MG63 (cell line): ENCODE measurements at regions not wholly inside any gene's neighbourhood (a gene's known extent, or its start where the extent isn't known, plus 50 kb on each side); places are given as distances from the start of the nearest gene placed in this dataset.
"Not testable (repeated sequence)": the region's sequence is repeated elsewhere in the genome, so short reads cannot be mapped to it uniquely, and the experiment has no call there.

ENCODE experiments used
- DNase-seq: peaks from one replicate; pipeline ENCODE4 v3.0.0-alpha.2; 2020
- H3K27me3 ChIP-seq: fragments of 250-450 bp; sonication (Bioruptor Pico); 2 replicates; pipeline ENCODE4 v1.5.1; 2020; ENCODE audit warnings: mild to moderate bottlenecking, moderate library complexity
- H3K36me3 ChIP-seq: fragments of 250-450 bp; sonication (Bioruptor Pico); 2 replicates; pipeline ENCODE4 v1.5.1; 2020; ENCODE audit warnings: mild to moderate bottlenecking, moderate library complexity
- H3K4me3 ChIP-seq: fragments of 250-450 bp; sonication (Bioruptor Pico); 2 replicates; pipeline ENCODE4 v1.5.1; 2020; ENCODE audit warnings: mild to moderate bottlenecking, moderate library complexity
- H3K9me3 ChIP-seq: fragments of 250-450 bp; sonication (Bioruptor Pico); 2 replicates; pipeline ENCODE4 v1.5.1; 2020; ENCODE audit warnings: mild to moderate bottlenecking, moderate library complexity

DNA sequence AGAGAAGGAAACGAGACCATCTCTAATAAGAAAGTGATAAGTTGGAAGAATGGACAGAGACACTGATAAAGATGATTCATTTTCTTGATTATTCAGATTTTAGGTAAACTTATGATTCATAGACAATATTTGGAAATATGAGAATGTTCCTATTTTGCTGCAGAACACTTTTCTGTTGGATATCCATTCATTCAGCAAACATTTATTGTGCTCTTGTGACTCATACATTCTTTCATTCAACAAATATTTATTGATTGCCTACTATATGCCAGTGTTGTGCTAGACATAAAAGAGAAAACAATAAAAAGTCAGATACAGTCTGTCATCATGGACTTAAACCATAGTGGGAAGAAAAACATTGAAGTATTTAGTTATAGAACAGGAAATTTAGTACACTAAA, 1232.0 kb downstream of the STIM2 start:
- DNase-seq = no peak
- Histone ChIP-seq H3K36me3 (no peaks in the 10 kb centered on the region), H3K27me3 (no peaks in the 10 kb centered on the region), H3K9me3 (no peaks in the 10 kb centered on the region), H3K4me3 (no peak overlapping the region)

DNA sequence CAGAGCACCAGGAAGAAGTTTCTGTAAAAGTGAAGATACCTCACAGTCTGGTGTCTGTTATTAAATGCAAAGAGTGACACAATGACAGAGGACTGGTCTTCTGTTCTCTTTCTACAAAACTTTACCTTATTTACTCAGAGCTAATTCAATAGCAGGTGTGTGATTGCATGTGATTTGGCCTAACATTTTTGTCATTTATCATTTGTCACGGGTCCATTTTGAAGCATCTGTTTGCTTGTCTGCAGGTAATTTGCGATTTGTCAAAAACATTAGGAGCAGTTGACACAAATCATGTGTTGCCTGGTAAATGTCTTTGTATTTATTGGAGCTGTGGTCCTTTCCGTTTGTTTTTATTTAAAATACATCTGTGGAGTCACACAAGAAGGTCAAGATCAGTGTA, 1232.4 kb downstream of the STIM2 start:
- H3K36me3 ChIP-seq = no peaks in the 10 kb centered on the region
- no peaks in the 10 kb centered on the region for H3K9me3 ChIP-seq
- H3K4me3 ChIP-seq = no peak overlapping the region
- no peaks in the 10 kb centered on the region for H3K27me3 ChIP-seq
- DNase-seq = no peak

- no peak for DNase-seq
- no peaks in the 10 kb centered on the region for H3K9me3 ChIP-seq
- no peak overlapping the region for H3K4me3 ChIP-seq
- no peaks in the 10 kb centered on the region for H3K27me3 ChIP-seq
- H3K36me3 ChIP-seq = no peaks in the 10 kb centered on the region
Observed at GRCh38 chr4:28101583-28101982, 1240.9 kb downstream of the STIM2 start.

DNA sequence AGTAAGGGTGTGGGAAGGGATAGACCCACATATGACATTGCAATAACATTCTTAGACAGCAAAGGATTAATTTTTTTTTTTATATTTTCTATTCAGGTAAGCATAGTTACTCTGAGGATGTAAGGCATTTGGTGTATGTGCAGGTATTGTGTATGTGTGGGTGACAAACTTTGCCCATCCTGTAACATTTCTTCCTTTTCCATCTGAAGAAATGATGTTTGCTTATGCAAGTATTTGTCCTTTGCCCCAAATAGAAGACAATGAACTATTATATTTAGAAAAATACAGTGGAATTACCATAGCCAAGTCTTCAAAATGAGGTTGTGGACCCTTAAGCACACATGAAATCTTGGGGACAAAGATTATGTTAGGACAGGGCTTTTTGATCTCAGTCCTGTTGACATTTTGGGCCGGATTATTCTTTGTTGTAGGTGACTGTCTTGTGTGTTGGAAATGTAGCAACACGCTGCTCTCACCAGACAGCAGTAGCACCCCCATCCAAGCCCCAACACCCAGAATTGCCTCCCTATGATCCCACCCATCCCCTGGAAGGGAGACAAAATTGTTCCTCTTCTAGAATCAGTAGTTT, 1244.7 kb downstream of the STIM2 start:
- Histone ChIP-seq H3K4me3 (no peak overlapping the region), H3K36me3 (no peaks in the 10 kb centered on the region), H3K27me3 (no peaks in the 10 kb centered on the region), H3K9me3 (no peaks in the 10 kb centered on the region)
- no peak for DNase-seq

GRCh38 chr4:28106155-28106554, 1245.5 kb downstream of the STIM2 start:
- no peaks in the 10 kb centered on the region for H3K9me3 ChIP-seq
- no peaks in the 10 kb centered on the region for H3K27me3 ChIP-seq
- DNase-seq = no peak
- no peaks in the 10 kb centered on the region for H3K36me3 ChIP-seq
- H3K4me3 ChIP-seq = no peak overlapping the region

DNA sequence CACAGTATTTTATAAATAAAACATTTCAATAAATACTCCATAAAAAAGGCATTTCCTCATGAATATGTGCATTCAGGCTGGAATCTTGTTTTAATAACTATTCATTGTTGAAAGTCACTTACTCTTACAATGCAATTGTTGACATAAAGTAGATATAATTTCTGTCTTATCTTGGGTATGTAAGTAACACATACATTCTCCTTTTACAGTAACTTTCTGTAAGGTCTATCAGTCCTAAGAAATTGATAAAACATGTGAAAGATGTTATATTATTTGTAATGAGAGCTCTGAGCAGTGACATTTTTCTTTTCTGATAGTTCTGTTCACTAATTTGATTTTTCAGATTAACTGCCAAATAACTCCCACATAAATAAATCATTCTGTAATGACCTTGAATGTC, 1249.2 kb downstream of the STIM2 start:
- DNase-seq = no peak
- no peaks in the 10 kb centered on the region for H3K36me3 ChIP-seq
- H3K27me3 ChIP-seq = no peaks in the 10 kb centered on the region
- H3K9me3 ChIP-seq = no peaks in the 10 kb centered on the region
- no peak overlapping the region for H3K4me3 ChIP-seq

DNA sequence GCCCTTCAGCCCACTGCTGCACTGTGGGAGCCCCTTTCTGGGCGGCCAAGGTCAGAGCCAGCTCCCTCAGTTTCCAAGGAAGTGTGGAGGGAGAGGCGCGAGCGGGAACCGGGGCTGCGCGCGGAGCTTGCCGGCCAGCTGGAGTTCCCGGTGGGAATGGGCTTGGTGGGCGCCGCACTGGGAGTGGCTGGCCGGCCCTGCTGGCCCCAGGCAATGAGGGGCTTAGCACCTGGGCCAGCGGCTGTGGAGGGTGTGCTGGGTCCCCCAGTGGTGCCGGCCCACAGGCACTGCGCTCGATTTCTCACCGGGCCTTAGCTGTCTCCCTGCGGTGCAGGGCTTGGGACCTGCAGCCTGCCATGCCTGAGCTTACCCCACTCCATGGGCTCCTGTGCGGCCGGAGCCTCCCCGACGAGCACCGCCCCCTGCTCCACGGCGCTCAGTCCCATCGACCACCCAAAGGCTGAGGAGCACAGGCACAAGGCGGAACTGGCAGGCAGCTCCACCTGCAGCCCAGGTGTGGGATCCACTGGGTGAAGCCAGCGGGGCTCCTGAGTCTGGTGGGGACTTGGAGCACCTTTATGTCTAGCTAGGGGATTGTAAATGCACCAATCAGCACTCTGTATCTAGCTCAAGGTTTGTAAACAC, 1252.2 kb downstream of the STIM2 start:
- H3K4me3 ChIP-seq, DNase-seq, H3K9me3 ChIP-seq, H3K36me3 ChIP-seq, H3K27me3 ChIP-seq: not testable (repeated sequence)

GRCh38 chr4:28113586-28113985, 1252.9 kb downstream of the STIM2 start:
- DNase-seq, H3K27me3 ChIP-seq, H3K4me3 ChIP-seq, H3K36me3 ChIP-seq, H3K9me3 ChIP-seq: not testable (repeated sequence)

DNA sequence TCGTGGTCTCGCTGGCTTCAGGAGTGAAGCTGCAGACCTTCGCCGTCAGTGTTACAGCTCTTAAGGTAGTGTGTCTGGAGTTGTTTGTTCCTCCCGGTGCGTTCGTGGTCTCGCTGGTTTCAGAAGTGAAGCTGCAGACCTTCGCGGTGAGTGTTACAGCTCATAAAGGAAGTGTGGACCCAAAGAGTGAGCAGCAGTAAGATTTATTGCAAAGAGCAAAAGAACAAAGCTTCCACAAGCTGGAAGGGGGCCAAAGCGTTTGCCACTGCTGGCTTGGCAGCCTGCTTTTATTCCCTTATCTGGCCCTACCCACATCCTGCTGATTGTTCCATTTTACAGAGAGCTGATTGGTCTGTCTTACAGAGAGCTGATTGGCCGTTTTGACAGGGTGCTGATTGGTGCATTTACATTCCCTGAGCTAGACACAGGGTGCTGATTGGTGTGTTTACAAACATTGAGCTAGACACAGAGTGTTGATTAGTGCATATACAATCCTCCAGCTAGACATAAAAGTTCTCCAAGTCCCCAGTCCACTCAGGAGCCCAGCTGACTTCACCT, 1256.0 kb downstream of the STIM2 start:
- H3K4me3 ChIP-seq, DNase-seq, H3K9me3 ChIP-seq, H3K27me3 ChIP-seq, H3K36me3 ChIP-seq: not testable (repeated sequence)

DNA sequence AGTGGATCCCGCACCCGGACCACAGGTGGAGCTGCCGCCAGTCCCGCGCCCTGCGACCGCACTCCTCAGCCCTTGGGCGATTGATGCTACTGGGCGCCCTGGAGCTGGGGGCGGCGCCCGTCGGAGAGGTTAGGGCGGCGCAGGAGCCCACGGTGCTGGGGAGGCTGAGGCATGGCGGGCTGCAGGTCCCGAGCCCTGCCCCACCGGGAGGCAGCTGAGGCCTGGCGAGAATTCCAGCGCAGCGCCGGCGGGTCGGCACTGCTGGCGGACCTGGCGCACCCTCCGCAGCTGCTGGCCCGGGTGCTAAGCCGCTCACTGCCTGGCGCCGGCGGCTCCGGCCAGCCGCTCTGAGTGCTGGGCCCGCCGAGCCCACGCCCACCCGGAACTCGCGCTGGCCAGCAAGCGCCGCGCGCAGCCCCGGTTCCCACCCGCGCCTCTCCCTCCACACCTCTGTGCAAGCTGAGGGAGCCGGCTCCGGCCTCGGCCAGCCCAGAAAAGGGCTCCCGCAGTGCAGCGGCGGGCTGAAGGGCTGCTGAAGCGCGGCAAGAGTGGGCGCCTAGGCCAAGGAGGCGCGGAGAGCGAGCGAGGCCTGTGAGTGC, 1256.5 kb downstream of the STIM2 start:
- H3K27me3 ChIP-seq = no peaks in the 10 kb centered on the region
- H3K9me3 ChIP-seq = no peaks in the 10 kb centered on the region
- no peak overlapping the region for H3K4me3 ChIP-seq
- no peak for DNase-seq
- H3K36me3 ChIP-seq = no peaks in the 10 kb centered on the region

DNA sequence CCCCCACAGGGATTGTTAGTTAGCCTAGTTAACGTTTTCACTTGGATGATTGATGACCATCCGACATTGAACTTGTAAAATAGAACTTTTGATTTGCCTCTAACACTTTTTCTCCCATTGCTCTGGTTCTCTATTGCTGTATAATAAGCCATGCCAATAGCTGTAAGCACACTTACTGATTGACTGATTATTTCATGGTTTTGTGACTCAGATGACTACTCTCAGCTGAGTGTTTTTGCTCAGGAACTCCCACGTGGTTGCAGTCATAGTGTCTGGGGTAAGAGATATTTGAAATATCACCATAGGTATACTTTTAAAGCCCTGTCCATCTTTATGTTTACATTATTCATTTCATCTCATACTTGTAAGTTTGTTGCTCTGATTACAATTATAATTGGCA, 1285.5 kb downstream of the STIM2 start:
- Histone ChIP-seq H3K9me3 (no peaks in the 10 kb centered on the region), H3K4me3 (no peak overlapping the region), H3K36me3 (no peaks in the 10 kb centered on the region), H3K27me3 (no peaks in the 10 kb centered on the region)
- DNase-seq = no peak

DNA sequence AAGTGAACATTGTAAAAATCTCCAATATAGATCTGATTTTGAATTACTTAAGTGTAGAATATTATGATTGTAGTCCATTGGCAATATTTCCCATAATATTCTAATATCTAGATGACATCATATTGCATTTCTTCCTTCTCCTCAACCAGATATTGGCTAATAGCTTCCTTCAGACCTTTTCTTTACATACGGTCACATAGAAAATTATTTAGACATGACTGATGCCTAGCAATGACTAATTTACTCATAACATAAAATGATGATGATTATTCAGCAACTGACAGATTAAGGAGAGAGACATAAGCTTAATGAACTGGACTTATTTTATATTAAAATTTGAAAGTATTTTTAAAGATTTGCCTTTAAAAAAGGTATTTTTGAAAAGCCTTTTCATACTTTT, 1287.6 kb downstream of the STIM2 start:
- Histone ChIP-seq H3K9me3 (no peaks in the 10 kb centered on the region), H3K36me3 (no peaks in the 10 kb centered on the region), H3K4me3 (no peak overlapping the region), H3K27me3 (no peaks in the 10 kb centered on the region)
- no peak for DNase-seq

DNA sequence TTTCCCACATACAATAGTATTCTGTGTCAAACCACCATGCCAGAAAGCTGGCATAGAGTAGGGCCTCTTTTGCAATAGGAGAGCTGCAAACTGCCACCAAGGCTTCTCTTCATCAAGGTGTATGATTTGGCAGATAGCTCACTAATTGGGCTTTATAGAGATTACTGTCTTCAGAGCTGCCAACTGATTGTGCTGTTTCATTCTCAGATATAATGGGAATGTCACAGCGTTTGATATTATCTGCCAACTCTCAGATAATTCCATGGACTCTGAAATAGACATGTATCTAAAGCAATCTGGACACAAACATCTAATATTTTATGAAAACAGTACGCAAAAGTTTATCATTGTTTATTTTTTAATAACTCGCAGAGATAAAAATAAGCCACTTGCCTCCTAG, 1289.1 kb downstream of the STIM2 start:
- Histone ChIP-seq H3K9me3 (no peaks in the 10 kb centered on the region), H3K27me3 (no peaks in the 10 kb centered on the region), H3K4me3 (no peak overlapping the region), H3K36me3 (no peaks in the 10 kb centered on the region)
- DNase-seq = no peak

- no peak for DNase-seq
- no peaks in the 10 kb centered on the region for H3K27me3 ChIP-seq
Observed at GRCh38 chr4:28151314-28151713, 1290.7 kb downstream of the STIM2 start.

GRCh38 chr4:28167411-28167810, 1306.8 kb downstream of the STIM2 start:
- DNase-seq = no peak
- Histone ChIP-seq H3K27me3 (no peaks in the 10 kb centered on the region), H3K4me3 (no peak overlapping the region), H3K36me3 (no peaks in the 10 kb centered on the region), H3K9me3 (no peaks in the 10 kb centered on the region)

More at GRCh38 chr4:28151314-28151713, 1290.7 kb downstream of the STIM2 start:
- Histone ChIP-seq H3K4me3 (no peak overlapping the region), H3K36me3 (no peaks in the 10 kb centered on the region), H3K9me3 (no peaks in the 10 kb centered on the region)

DNA sequence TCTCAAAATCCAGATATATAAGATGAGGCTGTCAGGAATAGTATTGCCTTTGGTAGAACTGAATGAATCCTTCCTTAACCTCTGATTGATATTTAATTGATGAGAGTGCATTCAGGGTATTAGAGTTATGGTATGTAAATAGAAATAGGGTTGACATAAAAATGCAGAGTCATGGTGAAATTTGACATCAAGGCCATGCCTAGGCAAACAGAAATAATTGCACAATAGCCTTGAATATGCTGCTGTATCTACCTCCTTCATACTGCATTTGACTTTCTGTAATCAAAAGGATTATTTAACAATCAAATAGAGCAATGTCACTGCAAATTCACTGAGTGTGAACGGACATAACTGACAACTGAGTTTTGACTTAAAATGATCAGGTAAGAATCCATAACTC, 1316.3 kb downstream of the STIM2 start:
- no peak overlapping the region for H3K4me3 ChIP-seq
- H3K9me3 ChIP-seq = no peaks in the 10 kb centered on the region
- no peaks in the 10 kb centered on the region for H3K27me3 ChIP-seq
- DNase-seq = no peak
- no peaks in the 10 kb centered on the region for H3K36me3 ChIP-seq

- Histone ChIP-seq H3K36me3 (no peaks in the 10 kb centered on the region), H3K4me3 (no peak overlapping the region), H3K27me3 (no peaks in the 10 kb centered on the region), H3K9me3 (no peaks in the 10 kb centered on the region)
- no peak for DNase-seq
Observed at GRCh38 chr4:28177641-28178040, 1317.0 kb downstream of the STIM2 start.

- no peaks in the 10 kb centered on the region for H3K36me3 ChIP-seq
Observed at GRCh38 chr4:28179126-28179525, 1318.5 kb downstream of the STIM2 start.

More at GRCh38 chr4:28179126-28179525, 1318.5 kb downstream of the STIM2 start:
- no peak overlapping the region for H3K4me3 ChIP-seq
- no peaks in the 10 kb centered on the region for H3K9me3 ChIP-seq
- DNase-seq = no peak
- H3K27me3 ChIP-seq = no peaks in the 10 kb centered on the region
